Suprapubic skin (tissue), 4 donors: ENCODE measurements at regions not wholly inside any gene's neighbourhood (a gene's known extent, or its start where the extent isn't known, plus 50 kb on each side); places are given as distances from the start of the nearest gene placed in this dataset.

Experiments
- EP300 ChIP-seq: sonication (generic); formaldehyde crosslinking; IDR thresholded peaks from one replicate; pipeline ENCODE4 v1.6.1; 2017; ENCODE audit warnings: antibody characterized with exemption
- POLR2A ChIP-seq, 2 donors: fragments of 450-650 bp; IDR thresholded peaks; one replicate each; pipeline ENCODE4 v1.6.1; 2017; ENCODE audit warnings: antibody characterized with exemption in 2 of 2, mild to moderate bottlenecking in 2 of 2, moderate library complexity in 2 of 2
- POLR2AphosphoS5 ChIP-seq, 3 donors: sonication (generic); formaldehyde crosslinking; IDR thresholded peaks; one replicate each; pipeline ENCODE4 v1.6.1; 2017; ENCODE audit warnings: antibody characterized with exemption in 3 of 3
- TF ChIP-seq, protein P1 (sequence below), 2 donors: fragments of 200-600 bp in 1 of 2; fragments of 450-650 bp in 1 of 2; sonication (generic) in 1 of 2; IDR thresholded peaks; one replicate each; pipeline ENCODE4 v1.5.1; 2016 to 2019; ENCODE audit warnings: antibody characterized with exemption in 2 of 2, mild to moderate bottlenecking in 1 of 2, moderate library complexity in 1 of 2

DNA sequence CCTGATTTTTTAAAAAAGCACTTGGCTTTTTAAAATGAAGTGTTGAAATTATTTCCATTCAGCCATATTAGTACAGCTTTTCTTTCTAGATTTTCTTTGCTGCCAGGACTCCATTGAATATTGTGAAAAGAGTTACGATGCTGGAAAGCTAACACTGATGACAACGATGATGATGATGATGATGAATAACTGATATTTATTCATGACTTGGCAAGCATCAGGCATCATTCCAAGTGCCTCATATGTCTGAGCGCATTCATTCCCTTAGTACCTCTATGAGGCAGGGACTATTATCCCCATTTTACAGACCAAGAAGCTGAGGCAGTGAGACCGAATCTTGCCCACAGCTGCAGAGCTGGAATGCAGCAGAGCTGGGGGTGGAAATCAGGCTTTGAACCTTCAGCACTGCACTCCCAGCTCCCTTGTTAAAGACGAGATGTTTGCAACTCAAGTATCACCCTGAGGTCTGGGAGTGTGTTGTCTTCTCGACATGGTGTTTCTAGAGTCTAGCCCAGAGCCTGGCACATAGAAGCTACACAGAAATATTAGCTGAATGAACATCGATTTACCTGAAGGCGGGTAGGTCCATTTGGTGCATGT, 85.5 kb upstream of the FRMD1 start:
- TF ChIP-seq, protein P1, sequence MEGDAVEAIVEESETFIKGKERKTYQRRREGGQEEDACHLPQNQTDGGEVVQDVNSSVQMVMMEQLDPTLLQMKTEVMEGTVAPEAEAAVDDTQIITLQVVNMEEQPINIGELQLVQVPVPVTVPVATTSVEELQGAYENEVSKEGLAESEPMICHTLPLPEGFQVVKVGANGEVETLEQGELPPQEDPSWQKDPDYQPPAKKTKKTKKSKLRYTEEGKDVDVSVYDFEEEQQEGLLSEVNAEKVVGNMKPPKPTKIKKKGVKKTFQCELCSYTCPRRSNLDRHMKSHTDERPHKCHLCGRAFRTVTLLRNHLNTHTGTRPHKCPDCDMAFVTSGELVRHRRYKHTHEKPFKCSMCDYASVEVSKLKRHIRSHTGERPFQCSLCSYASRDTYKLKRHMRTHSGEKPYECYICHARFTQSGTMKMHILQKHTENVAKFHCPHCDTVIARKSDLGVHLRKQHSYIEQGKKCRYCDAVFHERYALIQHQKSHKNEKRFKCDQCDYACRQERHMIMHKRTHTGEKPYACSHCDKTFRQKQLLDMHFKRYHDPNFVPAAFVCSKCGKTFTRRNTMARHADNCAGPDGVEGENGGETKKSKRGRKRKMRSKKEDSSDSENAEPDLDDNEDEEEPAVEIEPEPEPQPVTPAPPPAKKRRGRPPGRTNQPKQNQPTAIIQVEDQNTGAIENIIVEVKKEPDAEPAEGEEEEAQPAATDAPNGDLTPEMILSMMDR (IDR thresholded peaks at IDR 0.05): no peak
- TF ChIP-seq POLR2AphosphoS5 (IDR thresholded peaks at IDR 0.05) (no peak), POLR2A (IDR thresholded peaks at IDR 0.05) (no peak), EP300 (no peak)
